H1 (cell line): ENCODE measurements at regions not wholly inside any gene's neighbourhood (a gene's known extent, or its start where the extent isn't known, plus 50 kb on each side); places are given as distances from the start of the nearest gene placed in this dataset.

Source experiments
- CTCF ChIA-PET: fragments of 300-600 bp; sonication (Branson Sonifier 250); formaldehyde crosslinking; loops from one replicate; lab custom pipeline; 2021; ENCODE audit not compliant: partially characterized antibody; lab: Charles Lee
- POLR2A ChIA-PET: fragments of 300-600 bp; sonication (Branson Sonifier 250); formaldehyde crosslinking; loops from one replicate; lab custom pipeline; 2021; ENCODE audit warnings: inconsistent platforms; ENCODE audit not compliant: partially characterized antibody; lab: Charles Lee
- DNase-seq, 2 experiments: peaks; one replicate each; pipeline versions ENCODE4 v3.0.0 to v3.0.0-alpha.2; 2010 to 2022; ENCODE audit warnings: low spot score in 2 of 2, low read depth in 1 of 2, mixed read lengths in 1 of 2
- FAIRE-seq: peaks from 2 replicates; lab custom pipeline; 2011; peaks lifted over from hg19 to GRCh38; lab: Jason Lieb, UNC
- H2AFZ ChIP-seq: 2 replicates; pipeline ENCODE4 v1.8.1; 2012; ENCODE audit warnings: low read length, inconsistent platforms
- H2AK5ac ChIP-seq: 2 replicates; pipeline ENCODE4 v1.6.1; 2013; ENCODE audit warnings: low read depth, low read length
- H2BK120ac ChIP-seq: replicated peaks from 2 replicates; pipeline ENCODE3; 2013; ENCODE audit warnings: low read depth, low read length, inconsistent platforms
- H2BK12ac ChIP-seq: 2 replicates; pipeline ENCODE4 v1.6.1; 2013; ENCODE audit warnings: low read depth, low read length
- H2BK15ac ChIP-seq: 2 replicates; pipeline ENCODE4 v1.6.1; 2013; ENCODE audit warnings: low read length
- H2BK20ac ChIP-seq: 2 replicates; pipeline ENCODE4 v1.6.1; 2013; ENCODE audit warnings: low read length
- H2BK5ac ChIP-seq: 2 replicates; pipeline ENCODE4 v1.6.1; 2013; ENCODE audit warnings: low read depth, low read length
- H3K14ac ChIP-seq: 2 replicates; pipeline ENCODE4 v1.6.1; 2013; ENCODE audit warnings: inconsistent platforms; ENCODE audit not compliant: insufficient read length
- H3K18ac ChIP-seq: 2 replicates; pipeline ENCODE4 v1.6.1; 2013; ENCODE audit warnings: low read length; ENCODE audit errors: extremely low read depth
- H3K23ac ChIP-seq: 2 replicates; pipeline ENCODE4 v1.6.1; 2013; ENCODE audit warnings: inconsistent platforms; ENCODE audit not compliant: insufficient read length
- H3K23me2 ChIP-seq: 2 replicates; pipeline ENCODE4 v1.6.1; 2013; ENCODE audit warnings: low read depth, low read length
- H3K27ac ChIP-seq: 2 replicates; pipeline ENCODE4 v1.6.1; 2011; ENCODE audit warnings: low read depth, low read length, inconsistent platforms
- H3K27me3 ChIP-seq, 4 experiments: replicated peaks in 1 of 4; 1 replicate in 1 of 4; 2 replicates in 3 of 4; pipeline versions ENCODE4 v1.6.1 to v1.8.1; 2011 to 2013; ENCODE audit warnings: low read length in 3 of 4, mild to moderate bottlenecking in 3 of 4, inconsistent platforms in 2 of 4, mixed read lengths in 2 of 4, moderate library complexity in 1 of 4; ENCODE audit not compliant: control insufficient read depth in 3 of 4, insufficient read depth in 3 of 4; ENCODE audit errors: extremely low read depth in 1 of 4
- H3K36me3 ChIP-seq, 4 experiments: 2 replicates each; pipeline versions ENCODE4 v1.6.1 to v1.8.1; 2011 to 2013; ENCODE audit warnings: mild to moderate bottlenecking in 4 of 4, low read length in 3 of 4, moderate library complexity in 2 of 4, control low read depth in 1 of 4, inconsistent platforms in 1 of 4; ENCODE audit not compliant: insufficient read depth in 4 of 4, control insufficient read depth in 2 of 4
- H3K4ac ChIP-seq: replicated peaks from 2 replicates; pipeline ENCODE3; 2013; ENCODE audit warnings: low read length, low read depth, mixed read lengths, inconsistent platforms; ENCODE audit not compliant: insufficient read length
- H3K4me1 ChIP-seq, 4 experiments: replicated peaks in 1 of 4; 1 replicate in 1 of 4; 2 replicates in 3 of 4; pipeline versions ENCODE4 v1.6.1 to v1.8.1; 2011 to 2013; ENCODE audit warnings: low read length in 3 of 4, inconsistent platforms in 2 of 4, mixed read lengths in 1 of 4; ENCODE audit not compliant: insufficient read depth in 4 of 4, control insufficient read depth in 3 of 4
- H3K4me2 ChIP-seq, 2 experiments: 2 replicates each; pipeline versions ENCODE4 v1.6.1 to v1.8.1; 2011 to 2013; ENCODE audit warnings: low read depth in 2 of 2, low read length in 2 of 2, control low read depth in 1 of 2, inconsistent platforms in 1 of 2, mild to moderate bottlenecking in 1 of 2; ENCODE audit not compliant: insufficient read depth in 1 of 2
- H3K4me3 ChIP-seq, 4 experiments: fragments of 200-600, 300-600 bp in 1 of 4; sonication (generic), shearing (Covaris generic), sonication (Bioruptor Twin) in 1 of 4; 2 replicates each; pipeline versions ENCODE4 v1.5.1 to v1.8.1; 2011 to 2016; ENCODE audit warnings: low read length in 4 of 4, low read depth in 3 of 4, control low read depth in 2 of 4, inconsistent platforms in 2 of 4, mild to moderate bottlenecking in 2 of 4, mixed read lengths in 1 of 4, moderate library complexity in 1 of 4; ENCODE audit not compliant: insufficient read depth in 2 of 4; ENCODE audit errors: extremely low read depth in 1 of 4
- H3K56ac ChIP-seq: replicated peaks from 2 replicates; pipeline ENCODE3; 2013; ENCODE audit warnings: low read depth, mild to moderate bottlenecking, mixed read lengths, low read length, inconsistent platforms; ENCODE audit not compliant: insufficient read length
- H3K79me1 ChIP-seq: 2 replicates; pipeline ENCODE4 v1.6.1; 2013; ENCODE audit warnings: low read depth, low read length, control low read depth
- H3K79me2 ChIP-seq, 2 experiments: 2 replicates each; pipeline versions ENCODE4 v1.6.1 to v1.8.1; 2012 to 2013; ENCODE audit warnings: low read length in 2 of 2, mild to moderate bottlenecking in 2 of 2, inconsistent platforms in 1 of 2; ENCODE audit not compliant: insufficient read depth in 2 of 2, control insufficient read depth in 1 of 2
- H3K9ac ChIP-seq, 4 experiments: replicated peaks in 1 of 4; 1 replicate in 1 of 4; 2 replicates in 3 of 4; pipeline versions ENCODE4 v1.6.1 to v1.8.1; 2011 to 2013; ENCODE audit warnings: low read depth in 3 of 4, low read length in 3 of 4, control low read depth in 2 of 4, mild to moderate bottlenecking in 2 of 4, moderate library complexity in 2 of 4, inconsistent platforms in 1 of 4; ENCODE audit errors: extremely low read depth in 1 of 4
- H3K9me3 ChIP-seq, 2 experiments: 2 replicates each; pipeline versions ENCODE4 v1.6.1 to v1.8.1; 2012 to 2013; ENCODE audit warnings: mild to moderate bottlenecking in 2 of 2, moderate library complexity in 2 of 2, control low read depth in 1 of 2, inconsistent platforms in 1 of 2, low read depth in 1 of 2, low read length in 1 of 2, mixed read lengths in 1 of 2; ENCODE audit not compliant: insufficient read depth in 2 of 2
- H4K20me1 ChIP-seq, 2 experiments: replicated peaks in 1 of 2; 2 replicates each; pipeline versions ENCODE3 to v1.8.1; 2011 to 2013; ENCODE audit warnings: inconsistent platforms in 2 of 2, low read length in 2 of 2, mild to moderate bottlenecking in 1 of 2; ENCODE audit not compliant: insufficient read depth in 2 of 2, control insufficient read depth in 1 of 2
- H4K5ac ChIP-seq: 2 replicates; pipeline ENCODE4 v1.6.1; 2013; ENCODE audit warnings: low read length, low read depth, mixed read lengths, inconsistent platforms; ENCODE audit not compliant: insufficient read length
- H4K8ac ChIP-seq: 2 replicates; pipeline ENCODE4 v1.8.0; 2013; ENCODE audit warnings: mild to moderate bottlenecking, moderate library complexity, low read length, inconsistent platforms; ENCODE audit not compliant: insufficient read depth; ENCODE audit errors: extremely low read depth
- H4K91ac ChIP-seq: replicated peaks from 2 replicates; pipeline ENCODE3; 2013; ENCODE audit warnings: low read length, mixed read lengths, inconsistent platforms; ENCODE audit not compliant: insufficient read length
- BCL11A ChIP-seq, 2 experiments: IDR thresholded peaks; one replicate each; pipeline ENCODE4 v1.6.1; 2011; ENCODE audit warnings: low read depth in 2 of 2, low read length in 2 of 2, mild to moderate bottlenecking in 2 of 2
- CHD1 ChIP-seq: IDR thresholded peaks from 2 replicates; pipeline ENCODE4 v1.6.1; 2012; ENCODE audit warnings: low read depth, low read length, improper control_type of control experiment
- CTBP2 ChIP-seq: IDR thresholded peaks from 2 replicates; pipeline ENCODE4 v1.7.0; 2011; ENCODE audit warnings: borderline replicate concordance, mild to moderate bottlenecking, moderate library complexity, mixed read lengths, low read length; ENCODE audit not compliant: insufficient read depth, insufficient read length
- EP300 ChIP-seq, 2 experiments: IDR thresholded peaks; 1 replicate in 1 of 2; 2 replicates in 1 of 2; pipeline ENCODE4 v1.6.1; 2011 to 2012; ENCODE audit warnings: low read depth in 2 of 2, low read length in 2 of 2, mild to moderate bottlenecking in 2 of 2, borderline replicate concordance in 1 of 2, inconsistent platforms in 1 of 2, moderate library complexity in 1 of 2
- GABPA ChIP-seq: IDR thresholded peaks from 2 replicates; pipeline ENCODE4 v1.6.1; 2011; ENCODE audit warnings: mild to moderate bottlenecking, low read length, moderate library complexity, borderline replicate concordance; ENCODE audit not compliant: insufficient read depth
- JUN ChIP-seq: IDR thresholded peaks from 2 replicates; pipeline ENCODE4 v1.6.1; 2011; ENCODE audit warnings: low read depth, mild to moderate bottlenecking, improper control_type of control experiment, low read length
- KDM5A ChIP-seq: fragments of 200-600 bp; IDR thresholded peaks from 2 replicates; pipeline ENCODE4 v1.7.1; 2012; ENCODE audit warnings: mild to moderate bottlenecking, low read length, inconsistent platforms, mixed read lengths
- NANOG ChIP-seq: IDR thresholded peaks from 2 replicates; pipeline ENCODE4 v1.6.1; 2011; ENCODE audit warnings: low read length, low read depth, mild to moderate bottlenecking, inconsistent platforms; ENCODE audit not compliant: insufficient read depth, poor library complexity, severe bottlenecking
- SAP30 ChIP-seq: fragments of 300-600 bp; sonication (generic); IDR thresholded peaks from 2 replicates; pipeline ENCODE4 v1.7.1; 2012; ENCODE audit warnings: low read length, moderate library complexity, mild to moderate bottlenecking, inconsistent platforms; ENCODE audit not compliant: insufficient read depth, insufficient replicate concordance
- SIRT6 ChIP-seq: IDR thresholded peaks from one replicate; pipeline ENCODE4 v1.7.1; 2012; ENCODE audit warnings: low read length, inconsistent platforms
- SP4 ChIP-seq: IDR thresholded peaks from 2 replicates; pipeline ENCODE4 v1.6.1; 2012; ENCODE audit warnings: low read length, inconsistent platforms
- SUZ12 ChIP-seq: fragments of 200-600 bp; sonication (generic); IDR thresholded peaks from 2 replicates; pipeline ENCODE4 v1.6.1; 2012; ENCODE audit warnings: mild to moderate bottlenecking, inconsistent platforms, low read length, moderate library complexity, mixed read lengths
- TEAD4 ChIP-seq: IDR thresholded peaks from 2 replicates; pipeline ENCODE4 v1.6.1; 2012; ENCODE audit warnings: low read depth, low read length, inconsistent platforms, mixed read lengths
- YY1 ChIP-seq: IDR thresholded peaks from 2 replicates; pipeline ENCODE4 v1.6.1; 2011; ENCODE audit warnings: low read depth, mild to moderate bottlenecking, low read length
- ZNF274 ChIP-seq: IDR thresholded peaks from 2 replicates; pipeline ENCODE4 v1.7.0; 2012; ENCODE audit warnings: low read length, borderline replicate concordance; ENCODE audit errors: extremely low read depth
- WGBS, 2 experiments: shearing (Covaris generic) in 1 of 2; methylation state at CpG; one replicate each; pipeline versions ENCODE4 v1.1.6 to v1.1.7; 2013 to 2015; ENCODE audit warnings: low lambda C conversion rate in 2 of 2, mixed read lengths in 2 of 2, inconsistent platforms in 1 of 2, low coverage in 1 of 2, missing lambda C conversion rate in 1 of 2; ENCODE audit not compliant: insufficient replicate concordance in 2 of 2, insufficient coverage in 1 of 2, insufficient read length in 1 of 2; ENCODE audit errors: extremely low coverage in 1 of 2, missing lambda C conversion rate in 1 of 2; 5-methylcytosine and 5-hydroxymethylcytosine counted together

DNA sequence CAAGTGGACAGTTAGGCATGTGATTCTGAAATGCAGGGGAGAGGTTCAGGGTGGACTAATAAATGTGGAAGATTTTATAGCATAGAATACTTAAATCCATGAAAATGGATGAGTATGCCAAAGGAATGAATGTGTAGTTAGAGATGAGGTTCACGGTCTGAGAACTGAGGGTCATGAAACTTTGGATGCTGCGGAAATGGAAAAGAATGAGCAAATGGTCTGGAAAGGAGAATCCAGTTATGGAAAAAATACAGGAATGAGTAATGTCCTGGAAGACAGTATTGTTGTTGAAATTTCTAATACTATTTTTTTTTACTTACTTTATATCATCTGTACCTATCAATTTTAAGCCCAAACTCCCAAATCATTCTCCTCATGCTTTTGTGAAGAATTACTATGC lies 2369.4 kb downstream of the MAT2B start:
- Histone ChIP-seq H3K27ac (no peak overlapping the region), H3K9me3 (no peaks in the 10 kb centered on the region), H3K79me1 (no peaks in the 10 kb centered on the region), H2BK20ac (no peak overlapping the region), H3K4me1 (no peaks in the 10 kb centered on the region), H3K9ac (no peak overlapping the region), H3K4me3 (no peak overlapping the region), H3K4me2 (no peak overlapping the region), H2AK5ac (no peak overlapping the region), H3K27me3 (no peaks in the 10 kb centered on the region), H3K18ac (no peak overlapping the region), H2AFZ (no peak overlapping the region), H2BK120ac (no peak overlapping the region), H3K36me3 (no peaks in the 10 kb centered on the region), H2BK15ac (no peak overlapping the region), H3K79me2 (no peaks in the 10 kb centered on the region), H3K14ac (no peak overlapping the region), H2BK5ac (no peak overlapping the region), H3K23ac (no peak overlapping the region), H3K56ac (no peak overlapping the region), H4K91ac (no peak overlapping the region), H4K20me1 (no peaks in the 10 kb centered on the region), H2BK12ac (no peak overlapping the region), H4K8ac (no peak overlapping the region), H3K23me2 (no peaks in the 10 kb centered on the region), H4K5ac (no peak overlapping the region), H3K4ac (no peak overlapping the region)
- ChIA-PET POLR2A (no interaction called here), CTCF (no interaction called here)
- DNase-seq (no peak), FAIRE-seq (no peak)
- 69% methylated on average over 2 of the region's 2 CpGs; no CpG with 5 or more reads in 1 of the 2 experiments for WGBS, 2 experiments
- no peak for TF ChIP-seq TEAD4
- no peak for TF ChIP-seq CTBP2
- no peak for TF ChIP-seq KDM5A
- no peak for TF ChIP-seq ZNF274
- no peak for TF ChIP-seq GABPA
- no peak for TF ChIP-seq YY1
- TF ChIP-seq BCL11A (IDR thresholded peaks at IDR 0.05; ENCODE audit: low read depth in 2 of 2, low read length in 2 of 2) = no peak
- no peak for TF ChIP-seq JUN
- no peak for TF ChIP-seq SUZ12
- TF ChIP-seq NANOG = no peak
- no peak for TF ChIP-seq CHD1
- no peak for TF ChIP-seq SIRT6
- no peak for TF ChIP-seq SP4
- TF ChIP-seq EP300 (IDR thresholded peaks at IDR 0.05; ENCODE audit: borderline replicate concordance in 1 of 2, low read depth in 2 of 2, low read length in 2 of 2) = no peak
- no peak for TF ChIP-seq SAP30
